Gastrocnemius medialis (tissue), 4 donors: ENCODE measurements at regions not wholly inside any gene's neighbourhood (a gene's known extent, or its start where the extent isn't known, plus 50 kb on each side); places are given as distances from the start of the nearest gene placed in this dataset.

Experiments used
- POLR2A ChIP-seq, 2 donors: fragments of 450-650 bp; IDR thresholded peaks; one replicate each; pipeline ENCODE4 v1.6.1; 2017; ENCODE audit warnings: antibody characterized with exemption in 2 of 2, mild to moderate bottlenecking in 2 of 2, moderate library complexity in 2 of 2
- TF ChIP-seq, protein P1 (sequence below), 5 experiments: fragments of 450-650 bp in 3 of 5; fragments of 200-600 bp in 2 of 5; sonication (generic) in 2 of 5; IDR thresholded peaks in 4 of 5; conservative IDR thresholded peaks in 1 of 5; 1 replicate in 4 of 5; 2 replicates in 1 of 5; pipeline ENCODE4 v1.5.1; 2016 to 2019; ENCODE audit warnings: antibody characterized with exemption in 5 of 5, mild to moderate bottlenecking in 3 of 5, moderate library complexity in 3 of 5

DNA sequence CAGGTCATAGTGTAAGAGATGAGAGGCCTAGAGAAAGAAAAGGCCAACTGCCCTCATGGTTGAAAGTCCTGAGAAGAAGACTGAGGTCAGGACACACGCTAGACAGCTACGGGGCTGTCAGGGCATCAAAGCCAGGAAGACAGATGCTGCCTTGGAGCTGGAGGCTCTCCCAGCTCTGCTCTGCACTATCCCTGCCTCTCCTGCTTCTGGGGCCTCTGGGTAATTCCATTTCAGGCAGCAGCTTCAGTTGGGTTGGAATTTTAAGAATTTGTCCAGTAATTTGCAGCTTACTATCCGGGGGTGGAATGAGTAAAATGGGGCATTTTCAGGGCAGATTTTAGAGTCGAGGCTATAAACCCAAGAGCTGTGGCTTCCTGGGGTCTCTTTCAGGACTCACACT lies 76.2 kb upstream of the CTAGE1 start:
- TF ChIP-seq, protein P1, sequence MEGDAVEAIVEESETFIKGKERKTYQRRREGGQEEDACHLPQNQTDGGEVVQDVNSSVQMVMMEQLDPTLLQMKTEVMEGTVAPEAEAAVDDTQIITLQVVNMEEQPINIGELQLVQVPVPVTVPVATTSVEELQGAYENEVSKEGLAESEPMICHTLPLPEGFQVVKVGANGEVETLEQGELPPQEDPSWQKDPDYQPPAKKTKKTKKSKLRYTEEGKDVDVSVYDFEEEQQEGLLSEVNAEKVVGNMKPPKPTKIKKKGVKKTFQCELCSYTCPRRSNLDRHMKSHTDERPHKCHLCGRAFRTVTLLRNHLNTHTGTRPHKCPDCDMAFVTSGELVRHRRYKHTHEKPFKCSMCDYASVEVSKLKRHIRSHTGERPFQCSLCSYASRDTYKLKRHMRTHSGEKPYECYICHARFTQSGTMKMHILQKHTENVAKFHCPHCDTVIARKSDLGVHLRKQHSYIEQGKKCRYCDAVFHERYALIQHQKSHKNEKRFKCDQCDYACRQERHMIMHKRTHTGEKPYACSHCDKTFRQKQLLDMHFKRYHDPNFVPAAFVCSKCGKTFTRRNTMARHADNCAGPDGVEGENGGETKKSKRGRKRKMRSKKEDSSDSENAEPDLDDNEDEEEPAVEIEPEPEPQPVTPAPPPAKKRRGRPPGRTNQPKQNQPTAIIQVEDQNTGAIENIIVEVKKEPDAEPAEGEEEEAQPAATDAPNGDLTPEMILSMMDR (IDR thresholded peaks at IDR 0.05 in 4 of 5, conservative IDR thresholded peaks at IDR 0.05 in 1 of 5) = no peak
- TF ChIP-seq POLR2A (IDR thresholded peaks at IDR 0.05) = no peak
